Activated T-cell treated with anti-CD3 and anti-CD28 coated beads for 1 hour (primary cell): ENCODE measurements at regions not wholly inside any gene's neighbourhood (a gene's known extent, or its start where the extent isn't known, plus 50 kb on each side); places are given as distances from the start of the nearest gene placed in this dataset.
"Not testable (repeated sequence)": the region's sequence is repeated elsewhere in the genome, so short reads cannot be mapped to it uniquely, and the experiment has no call there.

Source experiments
- DNase-seq: peaks from one replicate; pipeline ENCODE4 v3.0.0-alpha.2; 2020; ENCODE audit warnings: low read depth

DNA sequence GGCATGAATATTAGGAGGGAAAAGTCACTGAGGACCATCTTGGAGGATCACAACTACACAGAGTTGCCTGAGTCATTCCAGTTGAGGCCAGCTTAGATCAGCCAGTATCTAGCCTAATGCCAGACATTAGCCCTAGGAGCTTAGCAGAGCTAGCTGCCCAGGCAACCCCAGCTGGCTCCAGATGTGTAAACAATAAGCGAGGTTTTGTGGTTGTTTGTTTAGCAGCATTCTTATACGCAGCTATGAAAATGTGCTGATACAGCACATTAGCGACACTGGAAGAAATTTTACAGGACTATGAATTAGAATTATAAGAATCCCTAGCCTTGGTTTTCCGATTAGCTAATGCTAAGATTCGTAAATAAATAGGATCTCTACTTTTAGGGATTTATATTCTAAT, 59.3 kb downstream of the BTBD3 start:
- DNase-seq, result no peak

- no peak for DNase-seq
Observed at GRCh38 chr20:11978496-11978895, 60.8 kb downstream of the BTBD3 start.

DNA sequence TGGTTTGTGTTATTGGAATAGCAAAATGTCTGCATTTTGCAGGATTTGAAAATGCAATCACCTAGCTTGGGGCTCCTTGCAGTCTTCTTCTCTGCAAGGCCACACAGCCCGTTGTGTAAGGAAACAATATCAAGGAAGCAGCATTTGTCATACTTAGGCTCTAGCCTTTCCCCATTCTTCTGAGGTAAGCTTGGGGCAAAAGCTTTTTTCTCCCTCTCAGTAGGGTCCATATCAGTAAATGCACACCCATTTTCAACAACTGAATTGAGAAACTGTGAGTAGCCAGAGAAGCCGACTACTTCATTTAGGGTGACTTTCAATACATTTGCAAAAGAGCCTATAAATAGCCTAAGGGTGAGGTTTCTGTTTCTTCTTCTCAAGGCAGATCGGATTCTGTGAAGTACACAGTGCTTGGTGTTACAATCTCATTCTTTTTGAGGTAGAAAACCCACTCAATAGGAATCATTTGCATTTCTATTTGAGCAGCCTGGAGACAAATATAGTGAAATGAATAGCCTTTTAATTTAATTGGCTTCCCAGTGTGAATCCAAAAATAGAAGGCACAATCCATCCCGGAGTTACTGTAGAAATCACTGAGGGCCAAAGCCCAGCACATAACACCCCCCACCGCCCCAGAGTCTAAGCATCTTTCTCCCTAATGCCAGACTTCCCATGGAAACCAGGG, 61.8 kb downstream of the BTBD3 start:
- DNase-seq, result no peak

DNA sequence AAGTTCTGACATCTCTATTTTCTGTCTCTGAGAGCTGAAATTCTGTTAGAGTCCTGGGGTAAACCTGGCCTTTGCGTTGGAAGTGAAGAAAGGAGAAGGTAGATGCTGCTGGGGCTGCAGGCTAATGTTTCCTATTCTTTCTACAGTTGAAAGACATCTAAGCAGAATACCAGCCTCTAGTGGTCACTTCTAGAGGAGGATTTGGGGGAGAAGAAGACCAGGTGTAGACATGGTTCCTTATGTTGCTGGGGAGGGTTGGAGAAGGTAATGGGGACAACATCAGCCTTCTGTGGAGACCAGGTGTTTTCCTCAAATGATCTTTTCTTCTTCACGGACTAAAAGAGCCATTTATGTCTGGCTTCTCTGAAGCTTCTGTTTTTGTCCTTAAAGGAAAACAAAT, 62.6 kb downstream of the BTBD3 start:
- DNase-seq, result no peak

- DNase-seq, result no peak
Observed at GRCh38 chr20:11981366-11981947, 63.8 kb downstream of the BTBD3 start.

DNA sequence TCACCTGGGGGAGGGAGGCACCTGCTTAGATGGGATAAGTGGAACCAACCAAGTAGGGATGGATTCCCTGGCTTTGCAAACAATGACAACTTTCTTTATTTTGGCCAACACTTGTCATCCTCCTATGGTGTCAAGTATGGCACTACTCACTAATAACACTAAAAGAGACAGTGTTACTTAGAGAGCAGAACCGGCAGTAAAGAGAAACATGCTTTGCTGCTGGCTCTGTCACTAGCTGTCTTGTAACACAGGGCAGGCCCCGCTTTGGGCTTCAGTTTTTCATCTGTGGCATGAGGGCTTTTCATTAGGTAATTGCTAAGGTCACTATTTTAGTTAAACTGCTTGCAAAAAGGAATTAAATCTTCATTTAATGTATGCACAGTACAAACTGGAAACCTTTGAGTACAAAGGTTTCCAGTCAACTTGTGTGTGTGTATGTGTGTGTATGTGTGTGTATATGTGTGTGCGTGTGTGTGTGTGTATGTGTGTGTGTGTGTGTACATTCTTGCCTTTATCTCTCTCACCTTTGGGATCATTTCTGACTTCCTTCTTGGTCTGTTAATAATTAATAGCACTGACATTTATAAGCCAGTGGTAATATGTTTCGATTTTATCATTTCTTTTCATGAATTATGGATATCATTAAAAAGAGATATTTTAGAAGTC, 64.7 kb downstream of the BTBD3 start:
- DNase-seq, result no peak

DNA sequence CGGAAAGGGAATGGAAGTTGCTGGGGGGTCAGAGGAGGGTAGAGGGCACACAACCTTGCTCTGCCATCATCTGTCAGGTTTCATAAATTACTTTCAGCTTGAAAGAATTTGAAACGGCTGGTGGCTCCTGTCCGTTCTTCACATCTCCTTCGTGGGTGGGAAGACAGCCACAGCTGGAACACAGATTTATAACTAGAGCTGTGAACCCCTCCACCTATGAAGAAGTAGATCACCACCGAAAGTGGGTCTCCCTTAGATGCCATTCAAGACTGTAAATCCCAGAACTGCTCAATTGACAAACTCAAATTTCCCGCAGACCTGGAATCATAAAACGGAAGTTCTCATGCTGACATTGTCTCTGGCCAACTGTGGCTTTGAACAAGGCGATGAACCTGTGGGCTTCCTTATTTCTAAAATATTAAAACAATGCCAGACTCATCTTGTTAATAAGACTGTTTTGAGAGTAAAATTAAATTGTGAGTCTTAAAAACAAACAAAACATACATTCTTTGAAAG, 65.3 kb downstream of the BTBD3 start:
- DNase-seq, result no peak

- no peak for DNase-seq
Observed at GRCh38 chr20:11986954-11987353, 69.3 kb downstream of the BTBD3 start.

GRCh38 chr20:11987526-11987925, 69.8 kb downstream of the BTBD3 start:
- no peak for DNase-seq

DNA sequence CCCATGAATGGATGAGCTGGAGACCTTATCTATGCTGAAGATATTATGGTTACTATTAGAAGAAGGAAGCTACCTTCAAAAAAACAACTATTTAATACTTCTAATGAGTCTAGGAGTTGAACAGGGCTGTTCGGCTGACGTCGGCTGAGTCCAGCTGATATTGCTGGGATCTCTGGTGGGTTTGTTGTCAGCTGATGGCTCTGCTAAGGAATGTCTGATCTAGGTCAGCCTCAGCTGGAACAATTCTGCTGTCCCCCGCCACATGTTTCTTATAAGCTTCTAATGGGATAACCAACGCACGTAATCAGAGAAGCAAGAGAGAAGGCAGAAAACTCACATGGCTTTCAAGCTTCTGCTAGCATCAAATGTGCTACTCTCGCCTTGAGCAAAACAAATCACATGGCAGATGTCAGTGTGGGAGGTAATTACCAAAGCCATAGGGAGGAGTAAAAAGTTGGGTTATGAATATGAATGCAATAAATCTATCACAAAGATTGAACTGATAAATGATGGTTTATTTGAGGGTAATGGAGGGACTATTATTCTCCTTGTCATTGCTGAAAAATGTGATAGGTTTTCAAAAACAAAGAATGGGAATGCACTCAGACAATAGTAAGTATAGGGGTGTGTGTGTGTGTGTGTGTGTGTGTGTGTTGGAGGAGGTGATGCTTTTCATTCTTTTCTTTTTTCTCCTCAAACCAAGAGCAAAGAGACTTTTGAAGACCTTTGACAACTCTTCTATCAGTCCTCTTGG, 71.5 kb downstream of the BTBD3 start:
- DNase-seq, result no peak

DNA sequence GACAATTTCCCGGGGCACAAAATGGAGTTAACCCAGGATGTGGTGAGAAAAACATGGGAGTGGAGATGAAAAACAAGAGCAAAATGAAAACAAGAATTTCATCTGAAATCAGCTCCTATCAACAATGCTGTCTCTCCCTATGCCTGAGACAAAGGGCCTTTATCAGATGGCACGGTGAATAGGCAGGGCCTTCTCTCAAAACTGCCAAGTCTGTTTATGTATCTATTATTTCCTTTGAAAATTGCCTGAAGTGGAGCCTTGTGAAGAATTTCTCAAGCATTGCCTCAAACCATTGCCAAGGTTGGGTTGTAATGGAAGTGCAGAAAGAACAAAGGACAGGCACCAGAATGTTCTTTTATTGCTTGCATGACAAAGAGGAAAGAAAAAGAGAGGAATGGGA, 74.7 kb downstream of the BTBD3 start:
- no peak for DNase-seq

DNA sequence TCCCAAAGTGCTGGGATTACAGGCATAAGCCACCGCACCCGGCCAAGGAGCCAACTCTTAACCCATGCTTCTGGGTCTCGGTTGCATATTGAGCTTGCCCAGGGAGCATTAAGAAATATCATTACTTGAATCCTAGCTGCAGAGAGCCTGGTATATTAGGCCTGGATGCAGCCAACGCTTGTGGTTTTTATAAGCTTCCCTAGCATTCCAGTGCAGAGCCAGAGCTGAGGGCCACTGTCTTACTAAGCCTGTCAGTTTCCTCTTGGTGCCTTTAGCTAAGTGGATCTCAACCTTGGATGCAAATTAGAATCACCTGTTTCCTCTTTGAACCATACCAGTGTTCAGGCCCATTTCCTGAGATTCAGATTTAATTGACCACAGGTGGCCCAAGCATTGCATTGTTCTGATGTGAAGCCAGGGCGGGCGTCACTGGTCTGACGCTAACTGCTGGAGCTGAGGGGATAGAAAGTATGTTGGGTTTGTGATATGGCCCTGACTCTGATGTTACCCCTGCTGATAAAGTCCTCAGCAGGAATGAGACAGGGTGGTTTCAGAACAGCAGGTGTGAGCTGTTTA, 76.3 kb downstream of the BTBD3 start:
- DNase-seq, result no peak

- DNase-seq, result no peak
Observed at GRCh38 chr20:11995805-11996567, 78.3 kb downstream of the BTBD3 start.

- DNase-seq, result not testable (repeated sequence)
Observed at GRCh38 chr20:12004776-12005175, 87.1 kb downstream of the BTBD3 start.

- no peak for DNase-seq
Observed at GRCh38 chr20:12012241-12013222, 94.8 kb downstream of the BTBD3 start.

- DNase-seq, result no peak
Observed at GRCh38 chr20:12014276-12014675, 96.6 kb downstream of the BTBD3 start.

- DNase-seq, result no peak
Observed at GRCh38 chr20:12014736-12015135, 97.0 kb downstream of the BTBD3 start.

DNA sequence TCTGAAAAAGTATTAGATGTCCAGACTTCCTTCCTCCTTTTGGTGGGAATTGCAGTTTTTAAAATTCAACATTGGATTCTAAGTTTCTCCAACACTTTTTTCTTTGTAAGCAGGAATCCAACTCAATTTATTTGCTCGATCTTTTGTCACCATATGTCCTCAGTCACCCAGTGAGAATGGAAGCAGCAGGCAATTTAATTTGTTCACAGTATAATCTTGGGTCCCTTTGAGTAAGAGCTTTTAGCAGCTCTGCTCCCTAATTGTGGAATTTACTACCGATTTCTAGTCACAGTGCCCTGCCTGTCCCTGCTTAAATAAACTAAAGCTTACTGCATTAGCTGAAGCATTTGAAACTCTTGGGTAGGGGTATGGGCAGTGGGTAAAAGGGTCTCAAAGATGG, 98.6 kb downstream of the BTBD3 start:
- DNase-seq, result no peak

- no peak for DNase-seq
Observed at GRCh38 chr20:12019715-12020114, 102.0 kb downstream of the BTBD3 start.

DNA sequence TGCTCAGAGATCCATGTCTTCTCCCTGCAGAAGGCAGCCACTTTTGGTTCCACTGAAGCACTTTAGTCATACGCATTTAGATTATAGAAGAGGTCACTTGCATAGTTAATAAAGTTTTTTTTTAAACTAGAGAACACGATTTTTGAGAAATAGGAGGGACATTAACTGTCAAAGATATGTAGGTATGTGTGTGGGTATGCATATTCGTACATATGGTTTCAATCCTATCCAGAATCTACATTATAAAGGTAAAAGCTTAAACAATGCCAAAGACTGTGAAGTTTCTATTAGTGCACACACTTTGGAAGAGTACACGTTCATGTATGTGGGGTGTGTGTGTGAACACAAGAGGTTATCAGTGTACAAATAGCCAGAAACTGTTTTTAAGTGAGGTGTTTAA, 103.2 kb downstream of the BTBD3 start:
- no peak for DNase-seq
